NCI-H2107 (cell line): ENCODE measurements at regions not wholly inside any gene's neighbourhood (a gene's known extent, or its start where the extent isn't known, plus 50 kb on each side); places are given as distances from the start of the nearest gene placed in this dataset.
"Not testable (repeated sequence)": the region's sequence is repeated elsewhere in the genome, so short reads cannot be mapped to it uniquely, and the experiment has no call there.

Experiments
- DNase-seq: peaks from one replicate; lab custom pipeline; 2025; lab: John Stamatoyannopoulos, UW

GRCh38 chr3:74273555-74274402 is 340.7 kb downstream of the CNTN3 start:
- no peak for DNase-seq

- no peak for DNase-seq
Measured at GRCh38 chr3:74273091-74273490, 341.4 kb downstream of the CNTN3 start.

- DNase-seq = no peak
Measured at GRCh38 chr3:74271541-74271940, 342.9 kb downstream of the CNTN3 start.

- no peak for DNase-seq
Measured at GRCh38 chr3:74269689-74270088, 344.8 kb downstream of the CNTN3 start.

GRCh38 chr3:74268753-74269152 is 345.7 kb downstream of the CNTN3 start:
- DNase-seq = no peak

- DNase-seq = no peak
Measured at GRCh38 chr3:74267588-74268184, 346.8 kb downstream of the CNTN3 start.

- DNase-seq = no peak
Measured at GRCh38 chr3:74267131-74267530, 347.3 kb downstream of the CNTN3 start.

GRCh38 chr3:74265069-74265468 is 349.4 kb downstream of the CNTN3 start:
- no peak for DNase-seq

- no peak for DNase-seq
Measured at GRCh38 chr3:74263031-74263430, 351.4 kb downstream of the CNTN3 start.

GRCh38 chr3:74233091-74233490 is 381.4 kb downstream of the CNTN3 start:
- DNase-seq = no peak

- DNase-seq = no peak
Measured at GRCh38 chr3:74217467-74217866, 397.0 kb downstream of the CNTN3 start.

- no peak for DNase-seq
Measured at GRCh38 chr3:74214286-74214685, 400.2 kb downstream of the CNTN3 start.

- no peak for DNase-seq
Measured at GRCh38 chr3:74210739-74211138, 403.7 kb downstream of the CNTN3 start.

- no peak for DNase-seq
Measured at GRCh38 chr3:74200952-74201351, 413.5 kb downstream of the CNTN3 start.

- not testable (repeated sequence) for DNase-seq
Measured at GRCh38 chr3:74178664-74179063, 435.8 kb downstream of the CNTN3 start.

GRCh38 chr3:74173090-74173489 is 441.4 kb downstream of the CNTN3 start:
- DNase-seq = no peak

GRCh38 chr3:74167926-74168325 is 446.5 kb downstream of the CNTN3 start:
- DNase-seq = no peak

GRCh38 chr3:74165211-74165610 is 449.2 kb downstream of the CNTN3 start:
- DNase-seq = no peak

GRCh38 chr3:74149466-74149865 is 465.0 kb downstream of the CNTN3 start:
- DNase-seq = no peak

GRCh38 chr3:74145277-74145676 is 469.2 kb downstream of the CNTN3 start:
- no peak for DNase-seq

GRCh38 chr3:74139648-74140047 is 474.8 kb downstream of the CNTN3 start:
- no peak for DNase-seq

- no peak for DNase-seq
Measured at GRCh38 chr3:74137790-74138189, 476.7 kb downstream of the CNTN3 start.

GRCh38 chr3:74135808-74136207 is 478.7 kb downstream of the CNTN3 start:
- DNase-seq = no peak

GRCh38 chr3:74134831-74135230 is 479.6 kb downstream of the CNTN3 start:
- DNase-seq = no peak
